ENCODE measurements at regions not wholly inside any gene's neighbourhood (a gene's known extent, or its start where the extent isn't known, plus 50 kb on each side); places are given as distances from the start of the nearest gene placed in this dataset.
"Not testable (repeated sequence)": the region's sequence is repeated elsewhere in the genome, so short reads cannot be mapped to it uniquely, and the experiment has no call there.

GRCh38 chr1:234782105-234782751 lies 172.2 kb upstream of the IRF2BP2 start:
- DNase-seq (ENCODE audit: low read depth, low spot score): no peak
- in situ Hi-C loops (cut with HindIII; ENCODE audit: low pct_unique_long_range_greater_than_20kb, low sequenced_read_pairs): no loop called here

GRCh38 chr1:234781241-234782065 lies 171.5 kb upstream of the IRF2BP2 start:
- in situ Hi-C loops (cut with HindIII; ENCODE audit: low pct_unique_long_range_greater_than_20kb, low sequenced_read_pairs): no loop called here
- DNase-seq (ENCODE audit: low read depth, low spot score): no peak

DNA sequence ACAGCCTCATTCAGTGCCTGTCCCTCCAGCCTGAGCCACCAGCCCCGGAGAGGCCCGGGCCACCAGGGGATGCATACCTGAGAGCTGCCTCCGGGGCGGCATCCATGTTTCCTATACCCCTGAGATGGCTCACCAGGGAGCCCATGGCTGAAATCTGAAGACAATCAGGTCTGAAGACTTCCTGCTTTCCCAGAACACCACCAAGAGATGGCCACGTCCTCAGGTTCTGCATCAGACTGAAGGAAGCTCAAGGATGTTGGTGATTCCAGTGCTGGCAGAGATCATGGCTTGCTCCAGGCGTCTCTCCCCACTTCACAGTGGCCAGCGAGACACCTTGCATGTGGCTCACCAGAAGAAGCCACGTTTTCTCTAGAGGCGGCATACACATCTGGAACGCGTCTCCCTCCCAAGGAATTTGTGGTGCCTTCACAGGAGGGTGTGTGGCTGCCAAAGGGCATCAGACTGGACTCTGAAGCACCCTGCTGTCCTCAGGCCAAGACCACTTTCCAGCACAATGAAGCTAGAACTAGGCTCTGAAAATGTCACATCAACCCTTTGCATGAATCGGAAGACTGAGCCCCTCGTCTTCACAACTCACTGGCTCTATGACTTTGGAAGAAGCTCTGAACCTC lies 170.7 kb upstream of the IRF2BP2 start:
- in situ Hi-C loops (cut with HindIII; ENCODE audit: low pct_unique_long_range_greater_than_20kb, low sequenced_read_pairs): no loop called here
- DNase-seq (ENCODE audit: low read depth, low spot score): no peak

- in situ Hi-C loops (cut with HindIII; ENCODE audit: low pct_unique_long_range_greater_than_20kb, low sequenced_read_pairs): no loop called here
- DNase-seq (ENCODE audit: low read depth, low spot score): no peak
These were observed 170.1 kb upstream of the IRF2BP2 start for GRCh38 chr1:234780112-234780511.

- in situ Hi-C loops (cut with HindIII; ENCODE audit: low pct_unique_long_range_greater_than_20kb, low sequenced_read_pairs); DNase-seq (ENCODE audit: low read depth, low spot score): not testable (repeated sequence)
These were observed 169.6 kb upstream of the IRF2BP2 start for GRCh38 chr1:234779600-234779999.

- in situ Hi-C loops (cut with HindIII; ENCODE audit: low pct_unique_long_range_greater_than_20kb, low sequenced_read_pairs): no loop called here
- no peak for DNase-seq (ENCODE audit: low read depth, low spot score)
These were observed 169.2 kb upstream of the IRF2BP2 start for GRCh38 chr1:234779160-234779538.

DNA sequence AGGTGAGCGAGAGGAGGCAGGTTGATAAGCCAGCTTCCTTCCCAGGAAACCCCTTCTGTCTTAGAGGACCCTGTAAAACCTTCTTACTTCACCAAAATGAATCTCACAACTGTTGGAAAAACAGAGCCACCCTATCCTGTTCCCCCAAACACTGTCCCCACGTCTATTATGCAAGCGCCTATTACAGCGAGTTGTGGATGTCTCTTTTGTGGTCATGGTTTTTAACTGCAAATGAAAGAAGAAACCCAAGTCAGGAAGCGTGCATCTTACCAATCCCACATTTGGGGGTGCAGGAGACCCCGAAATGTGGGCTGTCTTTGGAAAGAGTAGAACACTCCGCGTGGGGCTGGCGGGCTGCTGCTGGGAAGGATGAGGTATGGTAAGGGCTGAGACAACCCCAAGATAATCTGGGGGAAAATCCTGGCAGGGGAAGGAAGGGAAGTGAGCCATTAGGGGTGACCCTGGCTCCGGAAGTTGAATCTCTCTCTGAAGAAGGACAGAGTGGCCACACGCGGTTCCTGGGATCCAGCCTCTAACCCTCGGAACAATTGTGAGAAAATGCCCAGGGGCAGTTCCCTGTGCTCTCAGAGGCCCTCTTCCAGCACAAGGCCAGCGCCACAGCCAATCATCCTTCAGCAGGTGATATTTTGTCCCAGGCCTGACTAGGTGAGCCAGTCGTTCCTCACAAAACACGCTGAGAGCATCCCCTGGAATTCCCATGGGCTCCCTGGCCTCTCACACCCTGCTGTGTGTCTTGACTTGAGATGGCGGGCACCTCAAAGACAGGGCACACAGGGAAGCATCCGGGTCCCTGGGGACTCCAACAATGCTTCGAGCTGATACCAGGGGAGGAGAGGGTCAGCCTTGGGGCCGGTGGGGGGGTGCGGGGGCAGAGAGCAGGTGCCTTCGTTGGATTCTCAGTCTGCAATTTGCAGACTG lies 168.5 kb upstream of the IRF2BP2 start:
- in situ Hi-C loops (cut with HindIII; ENCODE audit: low pct_unique_long_range_greater_than_20kb, low sequenced_read_pairs): no loop called here
- no peak for DNase-seq (ENCODE audit: low read depth, low spot score)

DNA sequence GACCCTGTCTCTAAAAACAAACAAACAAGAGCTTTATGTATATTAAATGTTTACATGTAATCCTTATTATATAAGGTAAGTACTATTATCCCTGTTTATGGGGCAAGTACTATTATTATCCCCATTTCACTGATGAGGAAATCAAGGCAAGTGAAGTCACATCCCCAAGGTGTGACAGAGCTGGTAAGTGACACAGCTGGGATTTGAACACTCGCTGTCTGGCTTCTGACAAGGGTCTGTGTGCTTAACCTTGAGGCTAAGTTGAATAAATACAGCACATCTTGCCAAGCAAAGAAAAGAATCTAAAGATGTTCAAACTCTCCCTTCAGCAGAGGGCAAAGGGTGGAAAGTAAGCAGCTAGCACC lies 167.9 kb upstream of the IRF2BP2 start:
- no peak for DNase-seq (ENCODE audit: low read depth, low spot score)
- in situ Hi-C loops (cut with HindIII; ENCODE audit: low pct_unique_long_range_greater_than_20kb, low sequenced_read_pairs): no loop called here

GRCh38 chr1:234776876-234777855 lies 167.2 kb upstream of the IRF2BP2 start:
- no peak for DNase-seq (ENCODE audit: low read depth, low spot score)
- in situ Hi-C loops (cut with HindIII; ENCODE audit: low pct_unique_long_range_greater_than_20kb, low sequenced_read_pairs): no loop called here

GRCh38 chr1:234776256-234776875 lies 166.4 kb upstream of the IRF2BP2 start:
- no peak for DNase-seq (ENCODE audit: low read depth, low spot score)
- in situ Hi-C loops (cut with HindIII; ENCODE audit: low pct_unique_long_range_greater_than_20kb, low sequenced_read_pairs): no loop called here

- in situ Hi-C loops (cut with HindIII; ENCODE audit: low pct_unique_long_range_greater_than_20kb, low sequenced_read_pairs): no loop called here
- no peak for DNase-seq (ENCODE audit: low read depth, low spot score)
These were observed 165.7 kb upstream of the IRF2BP2 start for GRCh38 chr1:234775477-234776246.

DNA sequence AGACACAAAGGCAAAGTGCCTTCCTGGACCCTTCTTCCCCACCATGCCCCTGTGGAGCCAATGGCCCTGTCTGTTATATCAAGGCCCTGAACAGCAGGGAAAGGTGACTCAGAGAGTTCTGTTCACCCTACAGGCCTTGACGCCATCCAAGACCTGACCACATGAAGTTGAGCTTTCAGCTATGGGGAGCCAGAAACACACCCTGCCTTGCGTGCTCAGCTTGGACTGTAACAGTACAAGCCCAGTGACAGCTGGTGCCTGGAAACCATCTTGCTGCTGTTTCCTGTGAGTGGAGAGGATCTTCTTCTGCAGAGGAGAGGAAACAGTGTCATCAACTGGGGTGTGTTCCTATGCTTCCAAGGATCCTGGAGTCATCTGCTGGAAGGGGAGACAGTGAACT lies 165.0 kb upstream of the IRF2BP2 start:
- no peak for DNase-seq (ENCODE audit: low read depth, low spot score)
- in situ Hi-C loops (cut with HindIII; ENCODE audit: low pct_unique_long_range_greater_than_20kb, low sequenced_read_pairs): no loop called here

DNA sequence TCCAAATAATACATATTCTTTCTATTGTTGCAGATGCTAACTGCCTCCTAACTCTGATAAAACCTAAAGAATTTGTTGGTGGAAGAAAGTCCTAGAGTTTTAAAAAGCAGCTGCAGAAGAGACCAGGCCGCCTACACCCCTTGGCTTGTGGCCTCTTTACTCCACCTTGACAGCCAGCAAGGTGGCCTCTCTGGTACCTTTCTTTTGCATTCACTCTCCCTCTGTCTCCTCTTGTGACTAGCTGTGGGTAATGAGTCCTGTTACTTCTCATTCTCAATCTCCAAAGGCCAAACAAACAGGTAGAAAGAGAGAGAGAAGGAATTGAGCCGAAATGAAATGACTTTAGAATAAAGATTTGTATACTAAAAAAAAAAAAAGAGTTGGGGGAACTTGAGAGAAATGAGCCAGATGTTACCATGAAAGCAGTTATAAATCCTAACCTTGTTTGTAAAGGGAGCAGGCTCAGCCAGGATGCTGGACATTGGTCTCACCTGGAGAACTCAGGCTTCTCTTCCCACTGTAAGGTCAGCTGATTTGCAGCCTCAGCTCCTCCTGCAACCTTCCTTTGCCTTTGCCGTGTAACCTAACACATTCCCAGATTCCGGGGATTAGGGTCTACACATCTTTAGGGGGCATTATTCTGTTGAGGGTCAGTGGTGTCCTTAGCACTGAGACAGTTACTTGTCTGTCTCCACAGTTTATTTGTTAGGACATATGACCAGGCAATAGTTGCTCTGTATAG lies 164.1 kb upstream of the IRF2BP2 start:
- in situ Hi-C loops (cut with HindIII; ENCODE audit: low pct_unique_long_range_greater_than_20kb, low sequenced_read_pairs): no loop called here

GRCh38 chr1:234772345-234773147 lies 162.6 kb upstream of the IRF2BP2 start:
- in situ Hi-C loops (cut with HindIII; ENCODE audit: low pct_unique_long_range_greater_than_20kb, low sequenced_read_pairs): no loop called here
- peak; percentile 94 for DNase-seq (ENCODE audit: low read depth, low spot score)

More for the DNA sequence above, 164.1 kb upstream of the IRF2BP2 start:
- no peak for DNase-seq (ENCODE audit: low read depth, low spot score)
